Testis (tissue), 2 donors: ENCODE measurements at regions not wholly inside any gene's neighbourhood (a gene's known extent, or its start where the extent isn't known, plus 50 kb on each side); places are given as distances from the start of the nearest gene placed in this dataset.

Experiments
- DNase-seq: peaks from one replicate; pipeline ENCODE4 v3.0.0-alpha.2; 2019
- H3K27ac ChIP-seq, 2 donors: fragments of 200-600 bp; sonication (generic); one replicate each; pipeline ENCODE4 v1.5.1; 2019
- H3K27me3 ChIP-seq: fragments of 200-600 bp; sonication (generic); one replicate; pipeline ENCODE4 v1.5.1; 2019
- H3K36me3 ChIP-seq: fragments of 200-600 bp; sonication (generic); one replicate; pipeline ENCODE4 v1.5.1; 2017; ENCODE audit warnings: low read depth; ENCODE audit errors: missing control alignments
- H3K4me1 ChIP-seq: fragments of 200-600 bp; sonication (generic); one replicate; pipeline ENCODE4 v1.5.1; 2019
- H3K4me3 ChIP-seq, 2 donors: fragments of 200-600 bp; sonication (generic); one replicate each; pipeline ENCODE4 v1.5.1; 2017 to 2019
- H3K9me3 ChIP-seq: fragments of 200-600 bp; sonication (generic); one replicate; pipeline ENCODE4 v1.5.1; 2017
- CTCF ChIP-seq, 3 experiments: fragments of 450-650 bp in 2 of 3; fragments of 200-600 bp in 1 of 3; sonication (generic) in 1 of 3; IDR thresholded peaks; one replicate each; pipeline ENCODE4 v1.5.1; 2016 to 2019; ENCODE audit warnings: antibody characterized with exemption in 3 of 3, mild to moderate bottlenecking in 2 of 3, moderate library complexity in 1 of 3
- POLR2A ChIP-seq: fragments of 450-650 bp; IDR thresholded peaks from one replicate; pipeline ENCODE4 v1.6.1; 2017; ENCODE audit warnings: antibody characterized with exemption, mild to moderate bottlenecking, moderate library complexity
- WGBS, 2 donors: methylation state at CpG; one replicate each; pipeline ENCODE4 v1.1.5; 2018; 5-methylcytosine and 5-hydroxymethylcytosine counted together
- intact Hi-C: fragments of 100-400 bp; cut with DNase I; formaldehyde crosslinking; loops from one replicate; pipeline ENCODE4 v1.15.1; 2023; ENCODE audit warnings: low total_unique reads

DNA sequence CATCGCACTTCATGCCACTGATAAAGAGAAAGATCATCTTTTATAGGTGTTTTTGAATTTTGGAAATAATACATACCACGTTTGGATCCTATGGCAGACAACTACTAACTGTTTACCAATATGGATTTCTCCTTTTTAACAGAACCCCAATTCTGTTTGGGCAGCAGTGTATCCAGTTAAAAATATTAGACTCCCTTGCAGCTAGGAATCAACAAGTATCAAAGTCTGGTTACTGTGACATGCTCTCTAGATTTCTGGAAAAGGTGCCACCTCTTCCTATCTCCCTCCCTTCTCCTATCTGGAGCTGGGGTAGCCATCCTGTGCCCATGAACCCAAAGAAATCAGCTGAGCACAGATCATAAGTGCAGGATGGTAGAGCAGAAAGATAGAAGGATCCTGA, 54.1 kb upstream of the DTNBP1 start:
- H3K27me3 ChIP-seq: no peaks in the 10 kb centered on the region
- H3K9me3 ChIP-seq: no peaks in the 10 kb centered on the region
- DNase-seq: no peak
- H3K4me1 ChIP-seq: no peaks in the 10 kb centered on the region
- WGBS, 2 donors: 92 to 93% methylated on average over 2 of the region's 2 CpGs
- intact Hi-C loops: no loop called here
- TF ChIP-seq POLR2A (no peak), CTCF (IDR thresholded peaks at IDR 0.05) (no peak)
- no peak overlapping the region for H3K4me3 ChIP-seq
- no peak overlapping the region for H3K27ac ChIP-seq
- no peaks in the 10 kb centered on the region for H3K36me3 ChIP-seq

DNA sequence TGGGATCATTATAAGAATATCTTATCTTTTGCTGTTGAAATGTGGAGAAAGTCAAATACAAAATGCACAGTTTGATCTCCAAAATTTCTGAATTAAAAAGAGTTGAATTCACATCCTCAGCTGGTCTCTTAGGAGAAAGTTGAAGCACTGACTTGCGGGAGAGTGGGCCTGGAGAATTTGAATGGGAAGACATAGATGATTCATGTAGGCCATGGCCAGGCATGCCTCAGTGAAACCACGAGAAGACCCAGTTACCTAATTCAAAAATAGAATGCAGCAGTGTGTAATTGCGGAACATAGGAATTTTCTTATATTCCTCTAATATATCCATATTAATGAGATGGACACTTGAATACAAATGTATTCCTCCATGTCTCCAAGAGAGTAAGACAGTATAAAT, 53.0 kb upstream of the DTNBP1 start:
- 89 to 95% methylated on average over 3 of the region's 3 CpGs for WGBS, 2 donors

DNA sequence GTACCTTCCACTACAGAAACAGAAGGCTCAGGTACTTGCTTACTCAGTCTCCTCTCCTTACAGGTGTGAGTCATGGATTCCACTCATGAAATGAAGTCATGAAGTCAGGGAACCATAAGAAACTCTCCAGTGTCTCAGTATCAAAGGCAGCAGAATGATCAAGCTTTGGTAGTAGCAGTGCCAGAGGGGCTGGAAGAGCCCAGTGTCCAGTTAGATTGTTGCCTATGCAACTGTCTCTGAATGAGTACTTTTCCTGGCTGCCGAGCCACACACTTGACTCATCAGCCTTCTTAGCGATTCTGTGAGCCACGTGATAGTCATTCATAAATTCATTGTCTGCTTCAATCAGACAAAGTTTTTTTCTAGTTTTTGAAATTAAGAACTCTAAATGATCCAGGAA, 52.2 kb upstream of the DTNBP1 start:
- 91% methylated on average over 3 of the region's 3 CpGs for WGBS, 2 donors
- no peak overlapping the region for H3K27ac ChIP-seq
- no peaks in the 10 kb centered on the region for H3K9me3 ChIP-seq
- no peaks in the 10 kb centered on the region for H3K4me1 ChIP-seq
- no peak for DNase-seq
- TF ChIP-seq CTCF (IDR thresholded peaks at IDR 0.05): no peak
- TF ChIP-seq POLR2A: no peak
- H3K4me3 ChIP-seq: no peak overlapping the region
- intact Hi-C loops: no loop called here
- H3K27me3 ChIP-seq: no peaks in the 10 kb centered on the region
- no peaks in the 10 kb centered on the region for H3K36me3 ChIP-seq

More for the DNA sequence above, 53.0 kb upstream of the DTNBP1 start:
- intact Hi-C loops: no loop called here
- Histone ChIP-seq H3K9me3 (no peaks in the 10 kb centered on the region), H3K36me3 (no peaks in the 10 kb centered on the region), H3K27me3 (no peaks in the 10 kb centered on the region), H3K27ac (no peak overlapping the region), H3K4me1 (no peaks in the 10 kb centered on the region), H3K4me3 (no peak overlapping the region)
- no peak for DNase-seq
- TF ChIP-seq POLR2A (no peak), CTCF (IDR thresholded peaks at IDR 0.05) (no peak)

GRCh38 chr6:15714658-15715057, 51.8 kb upstream of the DTNBP1 start:
- TF ChIP-seq POLR2A: no peak
- TF ChIP-seq CTCF (IDR thresholded peaks at IDR 0.05): no peak
- DNase-seq: no peak
- Histone ChIP-seq H3K4me3 (no peak overlapping the region), H3K4me1 (no peaks in the 10 kb centered on the region), H3K36me3 (no peaks in the 10 kb centered on the region), H3K9me3 (no peaks in the 10 kb centered on the region), H3K27me3 (no peaks in the 10 kb centered on the region), H3K27ac (no peak overlapping the region)
- intact Hi-C loops: no loop called here
- WGBS, 2 donors: 93 to 95% methylated on average over 2 of the region's 2 CpGs

GRCh38 chr6:15713325-15713724, 50.5 kb upstream of the DTNBP1 start:
- TF ChIP-seq CTCF (IDR thresholded peaks at IDR 0.05) (no peak), POLR2A (no peak)

More at GRCh38 chr6:15713325-15713724, 50.5 kb upstream of the DTNBP1 start:
- no peak overlapping the region for H3K27ac ChIP-seq
- no peaks in the 10 kb centered on the region for H3K9me3 ChIP-seq
- DNase-seq: no peak
- H3K27me3 ChIP-seq: no peaks in the 10 kb centered on the region
- H3K36me3 ChIP-seq: no peaks in the 10 kb centered on the region
- H3K4me1 ChIP-seq: no peaks in the 10 kb centered on the region
- 52 to 80% methylated on average over 3 of the region's 3 CpGs for WGBS, 2 donors
- H3K4me3 ChIP-seq: no peak overlapping the region
- intact Hi-C loops: no loop called here
